ENCODE measurements at regions not wholly inside any gene's neighbourhood (a gene's known extent, or its start where the extent isn't known, plus 50 kb on each side); places are given as distances from the start of the nearest gene placed in this dataset.

DNA sequence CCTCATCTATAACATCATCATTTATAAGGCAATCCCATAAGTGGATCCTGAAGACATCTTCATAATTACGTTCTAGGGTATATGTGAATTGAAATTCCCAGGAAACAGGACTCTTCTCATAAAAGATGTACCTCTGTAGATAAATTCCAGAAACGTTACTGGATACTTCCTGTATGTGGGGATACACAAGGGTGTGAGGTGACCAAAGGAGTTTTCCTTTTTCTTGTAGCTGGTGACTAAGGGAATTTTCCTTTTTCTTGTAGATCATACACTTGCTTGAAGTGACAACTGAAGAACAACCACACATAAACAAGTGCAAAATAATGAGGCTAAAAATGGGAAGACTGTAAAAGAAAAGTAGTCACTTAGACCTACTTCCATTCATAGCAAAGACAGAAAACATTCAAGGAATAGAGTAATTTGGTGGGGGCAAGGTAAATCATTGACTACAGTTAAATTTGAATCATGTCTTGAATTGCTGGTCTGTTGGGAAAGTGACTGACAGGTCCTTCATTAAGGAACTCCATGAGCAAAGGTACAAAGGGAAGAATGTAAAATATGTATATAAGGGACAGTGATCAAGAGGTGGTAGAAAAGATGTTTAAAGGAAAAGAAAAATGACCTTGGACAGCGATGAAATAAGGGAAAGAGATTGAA lies 53.2 kb upstream of the UBE2E3 start:
- H3K27me3 ChIP-seq, result no peaks in the 10 kb centered on the region
- H3K9me3 ChIP-seq, result no peaks in the 10 kb centered on the region
- DNase-seq (no peak), ATAC-seq (no peak)
- intact Hi-C loops (cut with DNase I), result no loop called here
- no peaks in the 10 kb centered on the region for H3K36me3 ChIP-seq (replicated peaks in 1 of 2; ENCODE audit: insufficient read depth in 1 of 2, low read depth in 2 of 2)
- no peak overlapping the region for H3K27ac ChIP-seq
- TF ChIP-seq POLR2A (IDR thresholded peaks at IDR 0.05), result no peak
- TF ChIP-seq, protein P1, sequence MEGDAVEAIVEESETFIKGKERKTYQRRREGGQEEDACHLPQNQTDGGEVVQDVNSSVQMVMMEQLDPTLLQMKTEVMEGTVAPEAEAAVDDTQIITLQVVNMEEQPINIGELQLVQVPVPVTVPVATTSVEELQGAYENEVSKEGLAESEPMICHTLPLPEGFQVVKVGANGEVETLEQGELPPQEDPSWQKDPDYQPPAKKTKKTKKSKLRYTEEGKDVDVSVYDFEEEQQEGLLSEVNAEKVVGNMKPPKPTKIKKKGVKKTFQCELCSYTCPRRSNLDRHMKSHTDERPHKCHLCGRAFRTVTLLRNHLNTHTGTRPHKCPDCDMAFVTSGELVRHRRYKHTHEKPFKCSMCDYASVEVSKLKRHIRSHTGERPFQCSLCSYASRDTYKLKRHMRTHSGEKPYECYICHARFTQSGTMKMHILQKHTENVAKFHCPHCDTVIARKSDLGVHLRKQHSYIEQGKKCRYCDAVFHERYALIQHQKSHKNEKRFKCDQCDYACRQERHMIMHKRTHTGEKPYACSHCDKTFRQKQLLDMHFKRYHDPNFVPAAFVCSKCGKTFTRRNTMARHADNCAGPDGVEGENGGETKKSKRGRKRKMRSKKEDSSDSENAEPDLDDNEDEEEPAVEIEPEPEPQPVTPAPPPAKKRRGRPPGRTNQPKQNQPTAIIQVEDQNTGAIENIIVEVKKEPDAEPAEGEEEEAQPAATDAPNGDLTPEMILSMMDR (IDR thresholded peaks at IDR 0.05), result no peak
- WGBS, 2 donors, result 27 to 43% methylated on average over 3 of the region's 3 CpGs
- no peak overlapping the region for H3K4me3 ChIP-seq
- H3K4me1 ChIP-seq, result no peaks in the 10 kb centered on the region

DNA sequence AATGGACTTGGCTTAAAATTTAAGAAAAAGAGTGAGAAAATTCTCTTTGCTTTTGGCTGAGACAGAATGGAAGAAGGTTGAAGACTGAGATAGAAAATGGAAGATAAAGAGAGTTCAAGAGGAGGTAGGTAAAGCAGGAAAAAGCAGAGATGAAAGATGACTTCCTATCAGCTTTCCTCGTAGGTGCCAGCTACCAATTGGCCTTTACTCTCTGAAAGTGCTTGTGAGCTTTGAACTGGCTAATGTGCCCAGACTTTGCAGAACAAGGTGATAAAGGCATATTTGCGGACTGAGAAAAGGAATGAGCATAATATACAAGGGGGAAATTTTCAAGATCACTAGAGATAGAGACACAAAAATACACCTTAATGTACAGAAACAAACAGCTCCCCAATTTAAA lies 54.7 kb upstream of the UBE2E3 start:
- ATAC-seq, result no peak
- no peaks in the 10 kb centered on the region for H3K9me3 ChIP-seq
- TF ChIP-seq, protein P1 (IDR thresholded peaks at IDR 0.05), result no peak
- TF ChIP-seq POLR2A (IDR thresholded peaks at IDR 0.05), result no peak
- H3K27ac ChIP-seq, result no peak overlapping the region
- 48 to 57% methylated on average over 2 of the region's 2 CpGs for WGBS, 2 donors
- no peak overlapping the region for H3K4me3 ChIP-seq
- no peaks in the 10 kb centered on the region for H3K4me1 ChIP-seq
- H3K36me3 ChIP-seq (replicated peaks in 1 of 2; ENCODE audit: insufficient read depth in 1 of 2, low read depth in 2 of 2), result no peaks in the 10 kb centered on the region
- DNase-seq, result no peak
- intact Hi-C loops (cut with DNase I), result no loop called here
- no peaks in the 10 kb centered on the region for H3K27me3 ChIP-seq

DNA sequence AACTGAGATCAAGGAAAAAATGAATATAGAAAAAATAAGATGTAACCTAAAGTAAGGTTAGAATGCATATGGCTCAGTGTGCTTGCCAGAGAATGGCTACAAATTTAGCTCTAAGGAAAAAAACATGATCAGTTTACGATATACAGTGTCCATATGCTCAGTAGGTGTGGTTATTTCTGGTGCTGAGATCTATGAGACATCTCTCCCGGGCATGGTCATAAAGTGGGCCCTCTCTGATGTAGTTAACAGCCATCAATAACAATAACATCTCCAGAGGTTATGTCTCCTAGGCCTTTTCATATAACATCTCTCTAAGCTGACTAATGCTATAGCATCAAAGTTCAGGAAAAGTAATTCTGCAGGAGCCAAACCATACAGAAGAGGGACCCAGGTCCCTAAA lies 56.3 kb upstream of the UBE2E3 start:
- no peak for TF ChIP-seq POLR2A (IDR thresholded peaks at IDR 0.05)
- TF ChIP-seq, protein P1 (IDR thresholded peaks at IDR 0.05), result no peak
- no peak for ATAC-seq

DNA sequence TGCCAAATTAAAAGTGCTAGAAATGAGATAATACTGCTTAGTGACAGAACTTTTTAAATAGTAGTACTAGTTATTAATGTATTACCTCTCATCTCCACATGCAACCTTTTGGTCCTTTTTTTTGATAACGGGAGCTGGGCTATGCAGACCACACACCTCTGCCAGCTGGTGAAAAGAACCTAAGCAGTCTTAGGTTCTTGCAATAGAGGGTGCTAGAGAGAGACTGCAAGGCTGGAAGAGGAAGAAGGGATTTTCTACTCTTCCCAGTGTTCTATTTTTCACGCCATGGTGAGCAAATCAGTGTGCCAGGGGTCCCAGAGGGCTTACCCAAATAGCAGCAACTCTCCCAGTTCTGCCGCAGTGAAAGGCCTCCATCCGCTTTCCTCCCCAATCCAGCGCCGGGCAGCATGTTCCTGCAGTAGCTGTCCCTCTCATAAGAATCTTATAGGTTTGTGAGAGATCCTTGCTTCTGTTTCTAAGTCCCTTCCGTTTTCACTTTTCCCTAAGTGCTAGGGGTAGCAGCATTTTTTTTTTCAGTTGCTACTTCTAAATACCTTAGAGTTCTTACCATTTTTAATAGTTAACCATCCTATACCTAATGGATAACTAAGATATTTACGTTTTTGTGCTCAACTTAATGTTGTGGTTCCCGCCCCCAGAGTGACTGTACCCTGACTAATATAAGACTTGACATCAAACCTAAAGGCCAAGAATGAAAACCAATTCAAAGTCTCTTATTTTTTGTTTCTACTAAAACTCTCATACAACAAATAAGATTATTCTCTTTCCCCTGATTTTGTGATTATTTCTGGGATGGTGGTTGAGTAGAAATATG lies 69.4 kb upstream of the UBE2E3 start:
- no peak for ATAC-seq
- WGBS, 2 donors, result 70 to 76% methylated on average over 9 of the region's 9 CpGs
- intact Hi-C loops (cut with DNase I), result no loop called here
- no peak overlapping the region for H3K4me3 ChIP-seq
- no peaks in the 10 kb centered on the region for H3K9me3 ChIP-seq
- no peak for DNase-seq
- H3K4me1 ChIP-seq, result no peaks in the 10 kb centered on the region
- H3K36me3 ChIP-seq (replicated peaks in 1 of 2; ENCODE audit: insufficient read depth in 1 of 2, low read depth in 2 of 2), result no peaks in the 10 kb centered on the region
- no peaks in the 10 kb centered on the region for H3K27me3 ChIP-seq
- H3K27ac ChIP-seq, result no peak overlapping the region
- no peak for TF ChIP-seq POLR2A (IDR thresholded peaks at IDR 0.05)
- TF ChIP-seq, protein P1 (IDR thresholded peaks at IDR 0.05), result no peak

More for the DNA sequence above, 56.3 kb upstream of the UBE2E3 start:
- intact Hi-C loops (cut with DNase I), result no loop called here
- no peaks in the 10 kb centered on the region for H3K4me1 ChIP-seq
- H3K4me3 ChIP-seq, result no peak overlapping the region
- no peak for DNase-seq
- WGBS, 2 donors, result 62% methylated on average over 2 of the region's 2 CpGs
- H3K27ac ChIP-seq, result no peak overlapping the region
- H3K9me3 ChIP-seq, result no peaks in the 10 kb centered on the region
- peaks cover 0 to under 1% of the 10 kb centered on the region in 2 donors for H3K27me3 ChIP-seq
- no peaks in the 10 kb centered on the region for H3K36me3 ChIP-seq (replicated peaks in 1 of 2; ENCODE audit: insufficient read depth in 1 of 2, low read depth in 2 of 2)
